ENCODE measurements at regions not wholly inside any gene's neighbourhood (a gene's known extent, or its start where the extent isn't known, plus 50 kb on each side); places are given as distances from the start of the nearest gene placed in this dataset.
"Not testable (repeated sequence)": the region's sequence is repeated elsewhere in the genome, so short reads cannot be mapped to it uniquely, and the experiment has no call there.

DNA sequence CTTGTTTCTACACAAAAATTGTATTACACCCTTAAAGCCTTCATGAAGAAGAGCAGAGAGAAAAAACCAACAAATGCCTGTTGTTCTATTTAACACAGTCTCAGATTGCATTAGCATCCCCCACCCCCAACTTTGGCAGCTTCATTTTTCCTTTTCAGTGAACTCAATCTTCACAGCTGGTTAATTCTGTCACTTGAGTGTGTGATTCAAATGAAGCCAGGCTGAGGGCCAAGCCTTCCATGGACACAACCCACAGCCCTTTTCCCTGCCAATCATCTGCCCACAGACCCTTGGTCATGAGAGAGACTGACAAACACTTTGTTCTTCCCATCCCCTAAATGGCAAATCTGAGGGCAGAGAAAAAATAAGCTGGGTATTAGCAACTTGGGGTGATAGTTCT is 217.5 kb upstream of the NMUR2 start:
- FAIRE-seq: no peak

DNA sequence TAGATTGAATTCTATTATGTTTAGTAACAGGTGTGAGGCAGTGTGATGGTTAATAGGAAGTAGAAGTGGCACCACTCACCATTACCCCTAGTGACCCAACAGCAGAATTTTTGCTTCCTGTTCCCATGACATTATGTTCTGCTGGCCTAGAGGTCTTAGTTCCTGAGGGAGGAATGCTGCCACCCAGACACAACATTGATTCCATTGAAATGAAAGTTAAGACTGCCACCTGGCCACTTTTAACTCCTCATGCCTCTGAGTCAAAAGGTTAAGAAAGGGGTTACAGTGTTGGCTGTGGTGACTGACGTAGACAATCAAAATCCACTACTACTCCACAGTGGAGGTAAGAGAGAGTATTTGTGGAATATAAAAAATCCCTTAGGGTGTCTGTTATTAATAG is 218.9 kb upstream of the NMUR2 start:
- no peak for FAIRE-seq

- no peak for FAIRE-seq
These were observed 220.6 kb upstream of the NMUR2 start for GRCh38 chr5:152625696-152626095.

- no peak for FAIRE-seq
These were observed 226.1 kb upstream of the NMUR2 start for GRCh38 chr5:152631221-152631620.

- peak; percentile 68 for FAIRE-seq
These were observed 227.3 kb upstream of the NMUR2 start for GRCh38 chr5:152632360-152632759.

DNA sequence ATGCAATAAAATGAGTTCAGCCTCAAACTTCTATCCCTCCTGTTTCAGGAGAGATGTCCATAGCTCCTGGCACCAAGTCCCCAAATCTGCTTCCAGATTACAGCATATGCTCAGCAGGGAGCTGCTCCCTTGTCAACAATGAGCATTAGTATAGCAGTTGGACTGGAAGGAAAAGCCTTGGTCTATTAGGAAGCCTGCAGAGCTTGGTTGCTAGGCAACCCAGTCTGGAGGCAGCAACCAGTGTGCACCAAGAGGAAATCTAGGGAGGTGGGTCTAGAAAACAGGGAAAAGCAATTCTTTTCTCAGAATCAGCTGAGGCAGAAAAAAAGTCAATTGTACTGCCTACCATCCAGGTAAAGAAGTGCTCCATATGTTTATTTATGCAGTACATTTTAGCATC is 229.5 kb upstream of the NMUR2 start:
- peak; percentile 96 for FAIRE-seq

GRCh38 chr5:152638996-152639552 is 234.0 kb upstream of the NMUR2 start:
- no peak for FAIRE-seq

GRCh38 chr5:152641970-152642805 is 237.1 kb upstream of the NMUR2 start:
- FAIRE-seq: peak; percentile 65

GRCh38 chr5:152642880-152643279 is 237.8 kb upstream of the NMUR2 start:
- no peak for FAIRE-seq

GRCh38 chr5:152644029-152644728 is 239.1 kb upstream of the NMUR2 start:
- no peak for FAIRE-seq

GRCh38 chr5:152649609-152650008 is 244.5 kb upstream of the NMUR2 start:
- FAIRE-seq: no peak

GRCh38 chr5:152650413-152650812 is 245.3 kb upstream of the NMUR2 start:
- no peak for FAIRE-seq

DNA sequence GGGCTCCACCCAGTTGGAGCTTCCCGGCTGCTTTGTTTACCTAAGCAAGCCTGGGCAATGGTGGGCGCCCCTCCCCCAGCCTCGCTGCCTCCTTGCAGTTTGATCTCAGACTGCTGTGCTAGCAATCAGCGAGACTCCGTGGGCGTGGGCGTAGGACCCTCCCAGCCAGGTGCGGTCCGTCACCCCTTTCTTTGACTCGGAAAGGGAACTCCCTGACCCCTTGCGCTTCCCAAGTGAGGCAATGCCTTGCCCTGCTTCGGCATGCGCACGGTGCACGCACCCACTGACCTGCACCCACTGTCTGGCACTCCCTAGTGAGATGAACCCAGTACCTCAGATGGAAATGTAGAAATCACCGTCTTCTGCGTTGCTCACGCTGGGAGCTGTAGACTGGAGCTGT is 254.4 kb upstream of the NMUR2 start:
- FAIRE-seq: not testable (repeated sequence)

DNA sequence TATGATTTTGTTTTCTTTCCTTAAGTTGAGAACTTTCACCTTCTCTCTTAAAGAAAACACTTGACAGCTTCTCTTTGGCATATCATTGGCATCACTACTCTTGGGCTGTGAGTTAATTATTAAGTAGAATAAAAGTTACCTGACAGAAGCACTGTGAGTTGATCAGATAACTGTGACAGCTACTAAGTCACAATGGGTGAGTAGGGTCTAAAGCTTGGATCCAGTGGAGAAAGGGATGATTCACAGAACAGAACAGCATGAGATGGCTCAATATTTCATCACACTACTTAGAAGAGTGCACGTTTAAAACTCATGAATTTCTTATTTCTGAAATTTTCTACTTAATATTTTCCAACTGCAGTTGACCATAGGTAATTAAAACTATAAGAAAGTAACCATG is 268.5 kb upstream of the NMUR2 start:
- FAIRE-seq: peak; percentile 27

DNA sequence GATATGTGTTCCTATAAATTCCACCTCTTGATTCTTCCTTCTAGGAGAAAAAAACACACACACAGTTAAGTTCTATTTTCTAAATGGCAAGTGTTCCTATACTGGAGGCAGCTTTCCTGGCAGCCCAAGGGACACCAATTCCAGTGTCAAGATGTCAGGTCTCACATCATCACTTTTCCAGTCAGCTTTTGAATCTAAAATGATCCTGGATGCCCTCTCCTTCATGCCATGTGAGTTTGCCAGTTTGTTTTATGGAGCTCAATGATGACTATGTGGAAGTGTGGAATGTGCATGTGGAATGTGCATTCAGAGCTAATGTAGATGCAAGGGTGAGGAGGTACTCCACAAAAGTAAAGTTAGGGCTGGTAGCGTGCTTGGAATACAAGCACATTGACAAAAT is 269.3 kb upstream of the NMUR2 start:
- FAIRE-seq: no peak

- peak; percentile 93 for FAIRE-seq
These were observed 271.1 kb upstream of the NMUR2 start for GRCh38 chr5:152676196-152676595.

GRCh38 chr5:152683205-152683604 is 278.1 kb upstream of the NMUR2 start:
- no peak for FAIRE-seq

DNA sequence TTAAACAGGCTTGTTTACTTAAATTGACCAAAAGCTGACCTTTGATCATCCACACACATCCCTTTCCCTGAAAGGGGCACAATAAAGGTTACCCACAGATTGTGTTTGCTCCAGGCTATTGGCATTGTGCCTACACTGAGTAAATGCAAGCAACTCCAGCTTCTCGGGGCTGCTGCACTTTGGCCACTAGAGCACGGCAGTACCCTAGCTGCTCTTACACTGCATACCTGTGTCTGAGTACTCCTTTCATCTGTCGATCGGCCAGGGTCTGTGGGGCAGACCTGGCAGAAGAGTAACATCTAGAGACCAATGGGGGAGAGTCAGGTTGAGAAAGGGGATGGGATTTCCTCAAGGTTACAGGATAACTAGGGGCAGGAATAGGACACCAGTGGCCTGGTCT is 281.9 kb upstream of the NMUR2 start:
- no peak for FAIRE-seq

- no peak for FAIRE-seq
These were observed 283.6 kb upstream of the NMUR2 start for GRCh38 chr5:152688561-152689249.

GRCh38 chr5:152689250-152689711 is 284.2 kb upstream of the NMUR2 start:
- no peak for FAIRE-seq

- no peak for FAIRE-seq
These were observed 289.2 kb upstream of the NMUR2 start for GRCh38 chr5:152694231-152694630.

DNA sequence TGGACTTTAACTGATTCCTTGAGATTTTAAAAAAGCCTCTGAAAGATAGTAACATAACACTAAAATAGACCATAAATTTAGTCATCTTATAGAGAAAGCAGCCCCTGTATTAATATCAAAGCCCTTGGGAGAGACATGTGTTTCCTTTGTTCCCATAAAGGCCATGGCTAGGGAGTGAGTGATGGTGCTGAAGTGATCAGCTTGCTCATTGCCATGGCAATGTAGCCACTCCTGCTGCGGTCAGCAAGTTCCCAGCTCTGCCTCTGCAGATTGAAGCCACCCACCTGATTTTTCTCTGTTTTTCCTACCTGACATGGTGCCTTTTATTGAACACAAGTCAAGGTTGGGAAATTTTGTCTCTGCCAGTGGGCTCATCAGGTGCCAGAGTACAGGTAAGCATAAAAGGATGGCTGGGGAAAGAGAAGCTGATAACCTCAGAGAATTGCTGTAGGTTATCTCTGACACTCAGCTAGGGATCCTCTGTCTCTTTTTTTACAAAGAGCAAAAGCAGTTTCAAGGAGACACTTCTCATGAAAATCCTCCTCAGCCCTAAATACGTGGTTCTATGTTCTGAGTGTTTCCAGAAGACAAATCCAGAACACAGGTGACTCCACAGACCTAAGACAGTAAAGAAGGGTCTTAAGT is 296.3 kb upstream of the NMUR2 start:
- FAIRE-seq: peak; percentile 72

DNA sequence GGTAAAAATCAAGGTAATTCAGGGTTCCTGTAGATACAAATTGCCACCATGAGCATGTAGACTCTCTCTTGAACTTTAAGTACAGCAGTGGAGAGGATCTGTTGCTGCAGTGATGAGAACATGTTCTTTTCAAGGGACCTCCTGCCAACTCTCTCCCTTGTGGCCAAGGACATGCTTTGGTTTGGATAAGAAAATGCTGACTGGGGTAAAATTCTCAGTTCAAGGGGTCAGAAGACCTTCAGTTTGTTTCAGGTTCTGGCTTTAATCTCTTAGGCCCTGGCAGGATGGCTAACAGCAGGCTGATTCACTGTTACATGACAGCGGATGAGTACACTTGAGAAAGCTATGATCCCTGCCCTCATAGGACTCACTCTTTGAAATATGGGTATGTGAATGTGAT is 299.2 kb upstream of the NMUR2 start:
- FAIRE-seq: no peak
